ENCODE measurements at regions not wholly inside any gene's neighbourhood (a gene's known extent, or its start where the extent isn't known, plus 50 kb on each side); places are given as distances from the start of the nearest gene placed in this dataset.

DNA sequence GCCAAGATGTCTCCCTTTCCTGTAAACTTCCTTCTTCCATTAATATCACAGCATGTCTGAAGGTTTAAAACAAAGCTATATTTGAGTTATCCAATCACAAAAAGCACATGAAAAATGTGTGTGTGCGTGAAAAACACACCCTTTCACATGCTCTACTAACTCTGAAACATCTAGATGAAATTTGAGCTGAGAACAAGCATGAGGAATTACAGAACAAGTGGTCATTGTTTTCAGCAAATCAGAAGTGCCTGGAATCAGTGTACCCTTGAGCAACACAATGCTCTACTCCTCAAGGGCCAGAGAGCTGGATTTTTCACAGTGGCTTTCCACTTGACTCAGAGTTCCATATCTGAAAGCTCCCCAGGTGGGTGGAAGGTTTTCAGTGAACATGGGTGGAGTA is 255.9 kb downstream of the PSAT1 start:
- no peaks in the 10 kb centered on the region for H3K9me3 ChIP-seq (replicated peaks; ENCODE audit: control insufficient read depth, low read depth, low read length)
- no CpG with 5 or more reads among the region's 1 CpG for WGBS (ENCODE audit: insufficient coverage)
- H3K27me3 ChIP-seq (ENCODE audit: control insufficient read depth, insufficient read depth, low read length): no peaks in the 10 kb centered on the region
- H3K4me1 ChIP-seq (ENCODE audit: control insufficient read depth, insufficient read depth, low read length): no peaks in the 10 kb centered on the region
- DNase-seq: no peak
- no peak overlapping the region for H3K27ac ChIP-seq (ENCODE audit: low read length)
- no peak overlapping the region for H3K4me3 ChIP-seq (ENCODE audit: low read length)
- H3K36me3 ChIP-seq (ENCODE audit: control insufficient read depth, insufficient read depth, low read length): no peaks in the 10 kb centered on the region

DNA sequence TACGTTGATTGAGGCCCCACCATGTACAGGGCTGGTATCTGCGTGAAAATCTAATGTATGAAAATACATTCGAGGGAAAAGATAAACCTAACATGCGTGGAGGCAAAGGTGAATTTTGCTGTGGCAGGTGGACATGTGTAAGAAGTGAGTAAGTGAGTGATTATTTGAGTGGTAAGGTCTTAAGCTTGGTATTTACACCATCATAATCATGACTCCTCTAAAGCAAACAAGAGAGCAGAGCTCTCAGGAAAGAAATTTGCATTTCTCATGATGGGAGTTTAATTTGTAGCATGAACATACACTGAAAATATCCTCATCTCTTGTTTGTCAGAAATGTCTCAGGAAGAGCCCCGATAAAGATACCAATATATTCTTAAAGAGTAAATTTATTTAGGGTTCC is 260.6 kb downstream of the PSAT1 start:
- no peak for DNase-seq
- H3K27me3 ChIP-seq (ENCODE audit: control insufficient read depth, insufficient read depth, low read length): no peaks in the 10 kb centered on the region
- H3K36me3 ChIP-seq (ENCODE audit: control insufficient read depth, insufficient read depth, low read length): no peaks in the 10 kb centered on the region
- no peak overlapping the region for H3K4me3 ChIP-seq (ENCODE audit: low read length)
- no peak overlapping the region for H3K27ac ChIP-seq (ENCODE audit: low read length)
- 89% methylated on average over 4 of the region's 5 CpGs for WGBS (ENCODE audit: insufficient coverage)
- H3K9me3 ChIP-seq (replicated peaks; ENCODE audit: control insufficient read depth, low read depth, low read length): no peaks in the 10 kb centered on the region
- H3K4me1 ChIP-seq (ENCODE audit: control insufficient read depth, insufficient read depth, low read length): no peaks in the 10 kb centered on the region

DNA sequence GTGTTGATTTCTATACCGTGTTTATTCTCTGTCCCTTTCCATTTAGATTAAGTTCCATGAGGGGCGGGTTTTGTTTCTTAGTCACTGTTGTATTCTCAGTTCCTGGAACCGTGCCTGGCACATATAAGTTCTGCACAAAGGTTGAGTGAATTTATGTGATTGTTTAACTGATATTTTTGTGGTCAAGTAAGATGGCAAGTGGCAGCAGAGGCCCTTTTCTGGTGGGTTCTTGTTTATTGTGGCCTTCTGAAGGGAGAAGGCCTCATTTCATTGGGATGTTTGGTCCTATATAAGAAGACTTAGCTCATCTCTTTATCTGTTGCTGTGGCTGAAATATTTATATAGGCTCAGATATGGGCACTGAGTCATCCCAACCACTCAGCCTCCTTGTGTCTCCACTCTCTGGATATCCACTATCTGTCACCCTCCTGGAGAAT is 262.5 kb downstream of the PSAT1 start:
- Histone ChIP-seq H3K4me3 (ENCODE audit: low read length) (no peak overlapping the region), H3K36me3 (ENCODE audit: control insufficient read depth, insufficient read depth, low read length) (no peaks in the 10 kb centered on the region), H3K9me3 (replicated peaks; ENCODE audit: control insufficient read depth, low read depth, low read length) (no peaks in the 10 kb centered on the region), H3K27ac (ENCODE audit: low read length) (no peak overlapping the region), H3K4me1 (ENCODE audit: control insufficient read depth, insufficient read depth, low read length) (no peaks in the 10 kb centered on the region), H3K27me3 (ENCODE audit: control insufficient read depth, insufficient read depth, low read length) (no peaks in the 10 kb centered on the region)
- 100% methylated on average over 1 of the region's 3 CpGs for WGBS (ENCODE audit: insufficient coverage)
- DNase-seq: no peak

DNA sequence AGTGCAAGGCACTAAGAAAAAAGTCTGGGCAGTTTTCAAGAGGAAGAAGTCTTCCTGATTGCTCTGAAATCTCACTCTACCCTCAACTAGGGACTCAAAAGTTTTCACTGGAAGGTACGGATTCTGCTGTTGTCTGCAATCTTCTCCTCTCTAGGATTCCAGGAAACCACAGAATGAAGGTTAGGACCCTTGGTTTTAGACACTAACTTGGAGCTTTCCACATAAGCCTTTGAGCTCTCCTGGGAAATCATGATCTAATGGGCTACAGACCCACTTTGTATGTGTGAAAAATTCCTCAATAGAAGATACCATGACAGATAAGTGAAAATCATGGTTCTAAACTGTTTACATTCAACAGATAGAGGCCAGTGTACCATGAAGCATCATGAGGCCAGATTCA is 265.1 kb downstream of the PSAT1 start:
- no peak for DNase-seq
- Histone ChIP-seq H3K9me3 (replicated peaks; ENCODE audit: control insufficient read depth, low read depth, low read length) (no peaks in the 10 kb centered on the region), H3K27ac (ENCODE audit: low read length) (no peak overlapping the region), H3K4me1 (ENCODE audit: control insufficient read depth, insufficient read depth, low read length) (no peaks in the 10 kb centered on the region), H3K27me3 (ENCODE audit: control insufficient read depth, insufficient read depth, low read length) (no peaks in the 10 kb centered on the region), H3K4me3 (ENCODE audit: low read length) (no peak overlapping the region), H3K36me3 (ENCODE audit: control insufficient read depth, insufficient read depth, low read length) (no peaks in the 10 kb centered on the region)
- 80% methylated on average over 1 of the region's 1 CpG for WGBS (ENCODE audit: insufficient coverage)

DNA sequence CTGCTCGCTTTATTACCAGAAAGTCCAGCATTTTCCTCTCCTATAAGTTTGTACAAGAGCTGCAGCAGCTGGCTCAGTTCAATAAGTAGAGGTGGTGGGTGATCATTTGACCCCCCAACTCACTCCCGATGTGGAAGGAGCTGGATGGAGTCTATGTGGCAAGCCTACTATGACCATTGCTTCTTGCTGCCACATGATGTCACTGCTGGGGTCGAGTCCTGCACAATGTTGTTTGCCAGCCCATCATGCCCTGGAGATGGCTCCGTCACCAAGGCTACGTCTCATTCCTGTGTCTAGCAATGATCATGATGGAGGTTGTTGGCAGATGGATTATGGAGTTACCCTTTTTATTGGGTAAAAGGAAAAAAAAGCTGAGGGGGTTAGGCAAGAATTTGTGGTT is 266.3 kb downstream of the PSAT1 start:
- Histone ChIP-seq H3K4me1 (ENCODE audit: control insufficient read depth, insufficient read depth, low read length) (no peaks in the 10 kb centered on the region), H3K36me3 (ENCODE audit: control insufficient read depth, insufficient read depth, low read length) (no peaks in the 10 kb centered on the region), H3K27me3 (ENCODE audit: control insufficient read depth, insufficient read depth, low read length) (no peaks in the 10 kb centered on the region), H3K27ac (ENCODE audit: low read length) (no peak overlapping the region), H3K4me3 (ENCODE audit: low read length) (no peak overlapping the region), H3K9me3 (replicated peaks; ENCODE audit: control insufficient read depth, low read depth, low read length) (no peaks in the 10 kb centered on the region)
- WGBS (ENCODE audit: insufficient coverage): 71% methylated on average over 3 of the region's 5 CpGs
- DNase-seq: no peak

DNA sequence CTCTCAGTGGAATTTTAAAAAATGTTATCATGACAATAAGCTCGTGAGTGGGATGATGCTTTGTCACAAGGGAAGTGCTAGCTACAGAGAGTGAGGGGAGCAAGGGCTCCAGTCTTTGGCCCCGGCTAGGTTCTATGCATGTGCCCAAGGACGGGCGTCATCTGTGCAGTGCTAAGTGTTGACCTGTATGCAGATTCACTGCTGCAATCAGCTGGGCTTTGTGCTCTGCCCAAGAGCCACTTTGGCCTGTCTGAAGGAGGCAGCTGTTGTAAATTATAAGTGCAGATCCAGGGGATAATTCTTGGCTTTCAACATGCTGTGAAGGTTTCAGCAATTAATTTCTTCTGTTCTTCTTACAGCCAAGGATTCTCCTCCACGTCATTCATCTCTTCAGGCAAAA is 268.6 kb downstream of the PSAT1 start:
- no peaks in the 10 kb centered on the region for H3K4me1 ChIP-seq (ENCODE audit: control insufficient read depth, insufficient read depth, low read length)
- peaks cover 2% of the 10 kb centered on the region for H3K9me3 ChIP-seq (replicated peaks; ENCODE audit: control insufficient read depth, low read depth, low read length)
- no peak overlapping the region for H3K27ac ChIP-seq (ENCODE audit: low read length)
- no peaks in the 10 kb centered on the region for H3K36me3 ChIP-seq (ENCODE audit: control insufficient read depth, insufficient read depth, low read length)
- no peak for DNase-seq
- 38% methylated on average over 4 of the region's 5 CpGs for WGBS (ENCODE audit: insufficient coverage)
- no peak overlapping the region for H3K4me3 ChIP-seq (ENCODE audit: low read length)
- no peaks in the 10 kb centered on the region for H3K27me3 ChIP-seq (ENCODE audit: control insufficient read depth, insufficient read depth, low read length)

DNA sequence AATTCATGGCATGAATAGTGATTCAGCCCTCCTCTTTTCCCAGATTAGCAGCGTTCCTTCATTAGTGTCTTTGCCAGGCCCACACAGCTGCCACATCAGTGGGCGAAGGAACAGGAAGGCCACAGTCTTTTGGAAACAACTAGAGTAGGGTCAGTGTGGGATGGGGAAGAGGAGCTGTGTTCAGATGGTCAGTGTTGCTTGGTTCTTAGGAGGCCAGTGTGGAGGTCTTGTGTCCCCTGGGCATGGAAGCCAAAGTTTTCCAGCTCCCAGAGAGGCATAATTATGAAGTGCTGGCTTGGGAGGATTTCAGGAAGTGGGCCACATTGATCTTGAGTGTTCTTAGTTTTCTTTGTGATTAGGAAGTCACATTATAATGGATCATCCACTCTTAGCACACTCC is 269.6 kb downstream of the PSAT1 start:
- WGBS (ENCODE audit: insufficient coverage): 80% methylated on average over 1 of the region's 2 CpGs
- H3K27ac ChIP-seq (ENCODE audit: low read length): no peak overlapping the region
- H3K27me3 ChIP-seq (ENCODE audit: control insufficient read depth, insufficient read depth, low read length): no peaks in the 10 kb centered on the region
- H3K4me3 ChIP-seq (ENCODE audit: low read length): no peak overlapping the region
- no peaks in the 10 kb centered on the region for H3K4me1 ChIP-seq (ENCODE audit: control insufficient read depth, insufficient read depth, low read length)
- no peaks in the 10 kb centered on the region for H3K36me3 ChIP-seq (ENCODE audit: control insufficient read depth, insufficient read depth, low read length)
- H3K9me3 ChIP-seq (replicated peaks; ENCODE audit: control insufficient read depth, low read depth, low read length): peaks cover 2% of the 10 kb centered on the region
- DNase-seq: no peak

DNA sequence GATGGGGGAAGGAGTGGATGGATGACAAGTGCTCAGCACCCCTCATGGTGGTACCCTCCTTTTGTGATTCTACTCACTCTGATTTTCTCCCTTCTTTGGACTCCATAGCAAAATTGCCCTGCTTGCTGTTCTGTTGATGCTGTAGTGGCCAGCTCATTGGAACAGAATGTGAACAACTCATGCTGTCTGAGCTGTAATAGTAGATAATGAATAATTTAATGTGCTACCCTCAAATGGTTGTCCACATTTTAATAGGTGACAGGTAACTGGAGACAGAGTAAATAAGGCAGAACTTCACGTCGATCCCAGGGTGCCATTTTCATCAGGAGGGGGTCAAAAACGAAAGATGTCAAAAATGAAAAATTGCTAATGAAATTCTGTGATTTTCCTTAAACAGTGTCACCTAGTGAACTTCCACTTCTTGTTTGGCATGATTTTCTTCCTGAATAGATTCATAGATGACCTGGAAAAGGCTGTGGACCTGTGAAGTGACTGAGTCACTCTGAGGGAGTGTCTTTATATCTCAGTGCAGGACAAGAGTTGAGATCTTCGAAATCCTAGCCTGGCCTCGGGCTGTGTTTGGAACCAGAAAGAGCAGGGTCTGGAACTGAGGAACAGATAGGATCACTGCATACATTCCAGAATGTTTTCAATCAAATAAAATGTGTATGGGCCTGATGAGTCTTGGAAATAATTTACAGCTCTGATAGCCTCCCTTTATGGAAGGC is 270.2 kb downstream of the PSAT1 start:
- Histone ChIP-seq H3K4me1 (ENCODE audit: control insufficient read depth, insufficient read depth, low read length) (no peaks in the 10 kb centered on the region), H3K27ac (ENCODE audit: low read length) (no peak overlapping the region), H3K4me3 (ENCODE audit: low read length) (no peak overlapping the region), H3K27me3 (ENCODE audit: control insufficient read depth, insufficient read depth, low read length) (no peaks in the 10 kb centered on the region), H3K9me3 (replicated peaks; ENCODE audit: control insufficient read depth, low read depth, low read length) (peaks cover 2% of the 10 kb centered on the region), H3K36me3 (ENCODE audit: control insufficient read depth, insufficient read depth, low read length) (no peaks in the 10 kb centered on the region)
- 100% methylated on average over 2 of the region's 5 CpGs for WGBS (ENCODE audit: insufficient coverage)
- DNase-seq: no peak

DNA sequence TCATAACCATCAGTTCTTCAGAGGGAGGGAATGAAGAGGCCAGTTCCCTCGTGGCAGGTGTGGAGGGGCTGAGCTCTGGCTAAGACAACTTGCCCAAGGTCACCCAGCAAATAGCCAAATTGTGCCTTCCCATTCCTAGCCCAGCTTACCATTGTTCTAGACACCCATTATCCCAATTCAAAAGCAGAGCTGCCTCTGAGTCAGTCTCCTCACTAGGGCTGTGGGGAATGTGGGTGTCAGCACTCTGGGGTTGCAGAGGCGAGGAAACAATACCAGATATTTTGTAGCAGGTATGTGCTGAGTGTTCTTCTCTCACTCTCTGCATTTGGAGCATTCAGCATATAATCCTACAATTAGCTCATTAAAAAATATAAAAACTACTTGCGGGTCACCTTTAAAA is 270.8 kb downstream of the PSAT1 start:
- no peaks in the 10 kb centered on the region for H3K4me1 ChIP-seq (ENCODE audit: control insufficient read depth, insufficient read depth, low read length)
- DNase-seq: no peak
- no peak overlapping the region for H3K4me3 ChIP-seq (ENCODE audit: low read length)
- peaks cover 2% of the 10 kb centered on the region for H3K9me3 ChIP-seq (replicated peaks; ENCODE audit: control insufficient read depth, low read depth, low read length)
- no peak overlapping the region for H3K27ac ChIP-seq (ENCODE audit: low read length)
- no CpG with 5 or more reads among the region's 3 CpGs for WGBS (ENCODE audit: insufficient coverage)
- no peaks in the 10 kb centered on the region for H3K27me3 ChIP-seq (ENCODE audit: control insufficient read depth, insufficient read depth, low read length)
- no peaks in the 10 kb centered on the region for H3K36me3 ChIP-seq (ENCODE audit: control insufficient read depth, insufficient read depth, low read length)

DNA sequence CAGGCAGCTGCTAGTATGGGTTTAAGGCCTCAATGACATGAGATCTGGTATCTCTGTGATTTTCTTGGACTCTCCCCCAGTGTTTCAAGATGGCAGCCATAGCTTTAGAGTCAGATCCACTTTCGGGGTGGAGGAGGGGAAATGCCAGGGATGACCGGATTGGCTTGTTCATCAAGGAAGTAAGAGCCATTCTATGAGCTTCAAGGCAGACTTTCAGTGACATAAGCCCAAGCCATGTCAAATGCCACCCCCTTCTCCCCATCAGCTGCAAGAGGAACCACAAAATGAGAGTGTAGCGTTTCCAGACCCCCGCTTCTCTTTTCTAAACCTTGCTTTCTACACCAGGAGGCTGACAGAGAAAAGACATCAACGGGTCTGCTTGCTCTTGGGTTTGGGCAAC is 271.8 kb downstream of the PSAT1 start:
- H3K9me3 ChIP-seq (replicated peaks; ENCODE audit: control insufficient read depth, low read depth, low read length): peaks cover 2% of the 10 kb centered on the region
- WGBS (ENCODE audit: insufficient coverage): no CpG with 5 or more reads among the region's 5 CpGs
- no peaks in the 10 kb centered on the region for H3K4me1 ChIP-seq (ENCODE audit: control insufficient read depth, insufficient read depth, low read length)
- H3K27me3 ChIP-seq (ENCODE audit: control insufficient read depth, insufficient read depth, low read length): no peaks in the 10 kb centered on the region
- no peak for DNase-seq
- no peak overlapping the region for H3K27ac ChIP-seq (ENCODE audit: low read length)
- no peak overlapping the region for H3K4me3 ChIP-seq (ENCODE audit: low read length)
- H3K36me3 ChIP-seq (ENCODE audit: control insufficient read depth, insufficient read depth, low read length): no peaks in the 10 kb centered on the region

DNA sequence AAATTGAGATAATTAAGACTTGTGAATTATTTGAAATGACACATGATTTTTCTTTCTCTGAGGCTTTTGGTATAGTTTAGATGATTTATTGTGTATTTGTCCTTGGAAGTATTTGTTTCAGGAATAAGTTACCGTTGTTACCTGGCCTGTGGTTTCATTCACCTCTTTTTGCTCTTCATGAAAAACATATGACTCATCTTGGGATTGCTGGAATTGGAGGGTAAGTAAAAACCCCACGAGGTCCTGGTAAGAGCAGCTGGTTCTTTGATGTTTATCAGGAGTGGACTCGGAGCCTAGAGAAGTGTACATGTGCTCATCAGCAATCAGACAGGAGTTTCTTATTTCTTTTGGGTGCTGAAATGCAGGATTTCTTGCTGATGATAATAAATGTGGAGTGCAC is 275.3 kb downstream of the PSAT1 start:
- Histone ChIP-seq H3K4me3 (ENCODE audit: low read length) (no peak overlapping the region), H3K27ac (ENCODE audit: low read length) (no peak overlapping the region), H3K9me3 (replicated peaks; ENCODE audit: control insufficient read depth, low read depth, low read length) (peaks cover 2% of the 10 kb centered on the region), H3K27me3 (ENCODE audit: control insufficient read depth, insufficient read depth, low read length) (no peaks in the 10 kb centered on the region), H3K4me1 (ENCODE audit: control insufficient read depth, insufficient read depth, low read length) (no peaks in the 10 kb centered on the region), H3K36me3 (ENCODE audit: control insufficient read depth, insufficient read depth, low read length) (no peaks in the 10 kb centered on the region)
- no peak for DNase-seq
- WGBS (ENCODE audit: insufficient coverage): 45% methylated on average over 2 of the region's 3 CpGs

All from muscle of leg (tissue), 3 donors.